Gastrocnemius medialis (tissue), 4 donors: ENCODE measurements at regions not wholly inside any gene's neighbourhood (a gene's known extent, or its start where the extent isn't known, plus 50 kb on each side); places are given as distances from the start of the nearest gene placed in this dataset.

Source experiments
- POLR2A ChIP-seq, 2 donors: fragments of 450-650 bp; IDR thresholded peaks; one replicate each; pipeline ENCODE4 v1.6.1; 2017; ENCODE audit warnings: antibody characterized with exemption in 2 of 2, mild to moderate bottlenecking in 2 of 2, moderate library complexity in 2 of 2
- TF ChIP-seq, protein P1 (sequence below), 5 experiments: fragments of 450-650 bp in 3 of 5; fragments of 200-600 bp in 2 of 5; sonication (generic) in 2 of 5; IDR thresholded peaks in 4 of 5; conservative IDR thresholded peaks in 1 of 5; 1 replicate in 4 of 5; 2 replicates in 1 of 5; pipeline ENCODE4 v1.5.1; 2016 to 2019; ENCODE audit warnings: antibody characterized with exemption in 5 of 5, mild to moderate bottlenecking in 3 of 5, moderate library complexity in 3 of 5

DNA sequence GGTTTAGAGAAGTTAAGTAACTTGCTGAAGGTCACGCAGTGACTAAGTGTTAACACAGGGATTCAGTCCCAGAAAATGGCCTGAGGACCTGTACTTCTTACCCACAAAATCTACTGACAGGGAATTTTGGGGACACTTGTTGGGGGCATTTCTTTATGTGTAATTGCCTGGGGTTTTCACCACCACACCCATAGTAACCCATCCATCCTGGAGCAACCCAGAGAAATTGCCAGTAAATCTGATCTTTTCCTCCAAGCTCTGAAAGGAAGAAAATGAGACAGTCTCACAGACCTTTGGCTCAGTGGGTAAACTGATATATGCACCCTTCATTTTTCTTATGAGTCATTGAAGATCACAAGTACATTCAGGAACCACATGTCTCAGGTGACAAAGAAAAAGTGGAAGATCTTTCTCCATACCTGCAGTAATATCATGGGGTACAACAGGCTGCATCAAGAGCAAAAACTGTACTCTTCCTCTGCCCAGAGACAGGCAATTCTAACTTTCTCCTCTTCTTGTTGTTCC is 81.0 kb downstream of the NOG start:
- TF ChIP-seq, protein P1, sequence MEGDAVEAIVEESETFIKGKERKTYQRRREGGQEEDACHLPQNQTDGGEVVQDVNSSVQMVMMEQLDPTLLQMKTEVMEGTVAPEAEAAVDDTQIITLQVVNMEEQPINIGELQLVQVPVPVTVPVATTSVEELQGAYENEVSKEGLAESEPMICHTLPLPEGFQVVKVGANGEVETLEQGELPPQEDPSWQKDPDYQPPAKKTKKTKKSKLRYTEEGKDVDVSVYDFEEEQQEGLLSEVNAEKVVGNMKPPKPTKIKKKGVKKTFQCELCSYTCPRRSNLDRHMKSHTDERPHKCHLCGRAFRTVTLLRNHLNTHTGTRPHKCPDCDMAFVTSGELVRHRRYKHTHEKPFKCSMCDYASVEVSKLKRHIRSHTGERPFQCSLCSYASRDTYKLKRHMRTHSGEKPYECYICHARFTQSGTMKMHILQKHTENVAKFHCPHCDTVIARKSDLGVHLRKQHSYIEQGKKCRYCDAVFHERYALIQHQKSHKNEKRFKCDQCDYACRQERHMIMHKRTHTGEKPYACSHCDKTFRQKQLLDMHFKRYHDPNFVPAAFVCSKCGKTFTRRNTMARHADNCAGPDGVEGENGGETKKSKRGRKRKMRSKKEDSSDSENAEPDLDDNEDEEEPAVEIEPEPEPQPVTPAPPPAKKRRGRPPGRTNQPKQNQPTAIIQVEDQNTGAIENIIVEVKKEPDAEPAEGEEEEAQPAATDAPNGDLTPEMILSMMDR (IDR thresholded peaks at IDR 0.05 in 4 of 5, conservative IDR thresholded peaks at IDR 0.05 in 1 of 5), result no peak
- TF ChIP-seq POLR2A (IDR thresholded peaks at IDR 0.05), result no peak
